ENCODE measurements at regions not wholly inside any gene's neighbourhood (a gene's known extent, or its start where the extent isn't known, plus 50 kb on each side); places are given as distances from the start of the nearest gene placed in this dataset.

GRCh38 chr14:100399052-100399849 lies 76.1 kb downstream of the SLC25A47 start:
- DNase-seq (ENCODE audit: low spot score): no peak

GRCh38 chr14:100400115-100400514 lies 77.0 kb downstream of the SLC25A47 start:
- no peak for DNase-seq (ENCODE audit: low spot score)

GRCh38 chr14:100401031-100401692 lies 78.0 kb downstream of the SLC25A47 start:
- no peak for DNase-seq (ENCODE audit: low spot score)

- DNase-seq (ENCODE audit: low spot score): no peak
Observed at GRCh38 chr14:100401792-100402191, 78.7 kb downstream of the SLC25A47 start.

- no peak for DNase-seq (ENCODE audit: low spot score)
Observed at GRCh38 chr14:100402631-100403030, 79.5 kb downstream of the SLC25A47 start.

GRCh38 chr14:100403105-100403504 lies 80.0 kb downstream of the SLC25A47 start:
- no peak for DNase-seq (ENCODE audit: low spot score)

GRCh38 chr14:100403802-100404365 lies 80.7 kb downstream of the SLC25A47 start:
- DNase-seq (ENCODE audit: low spot score): no peak

- no peak for DNase-seq (ENCODE audit: low spot score)
Observed at GRCh38 chr14:100404419-100404818, 81.3 kb downstream of the SLC25A47 start.

- DNase-seq (ENCODE audit: low spot score): no peak
Observed at GRCh38 chr14:100405760-100406455, 82.8 kb downstream of the SLC25A47 start.

- no peak for DNase-seq (ENCODE audit: low spot score)
Observed at GRCh38 chr14:100406505-100407131, 83.5 kb downstream of the SLC25A47 start.

- DNase-seq (ENCODE audit: low spot score): no peak
Observed at GRCh38 chr14:100407376-100408102, 84.4 kb downstream of the SLC25A47 start.

- DNase-seq (ENCODE audit: low spot score): no peak
Observed at GRCh38 chr14:100408350-100409002, 85.3 kb downstream of the SLC25A47 start.

- no peak for DNase-seq (ENCODE audit: low spot score)
Observed at GRCh38 chr14:100409003-100409360, 85.8 kb downstream of the SLC25A47 start.

- DNase-seq (ENCODE audit: low spot score): no peak
Observed at GRCh38 chr14:100409651-100410050, 86.5 kb downstream of the SLC25A47 start.

GRCh38 chr14:100410056-100410565 lies 87.0 kb downstream of the SLC25A47 start:
- DNase-seq (ENCODE audit: low spot score): no peak

GRCh38 chr14:100413699-100414098 lies 90.6 kb downstream of the SLC25A47 start:
- no peak for DNase-seq (ENCODE audit: low spot score)

GRCh38 chr14:100415226-100415625 lies 92.1 kb downstream of the SLC25A47 start:
- no peak for DNase-seq (ENCODE audit: low spot score)

- DNase-seq (ENCODE audit: low spot score): no peak
Observed at GRCh38 chr14:100416081-100416680, 93.0 kb downstream of the SLC25A47 start.

GRCh38 chr14:100416921-100417860 lies 94.1 kb downstream of the SLC25A47 start:
- peak; percentile 63 for DNase-seq (ENCODE audit: low spot score)
